ENCODE measurements at regions not wholly inside any gene's neighbourhood (a gene's known extent, or its start where the extent isn't known, plus 50 kb on each side); places are given as distances from the start of the nearest gene placed in this dataset.

DNA sequence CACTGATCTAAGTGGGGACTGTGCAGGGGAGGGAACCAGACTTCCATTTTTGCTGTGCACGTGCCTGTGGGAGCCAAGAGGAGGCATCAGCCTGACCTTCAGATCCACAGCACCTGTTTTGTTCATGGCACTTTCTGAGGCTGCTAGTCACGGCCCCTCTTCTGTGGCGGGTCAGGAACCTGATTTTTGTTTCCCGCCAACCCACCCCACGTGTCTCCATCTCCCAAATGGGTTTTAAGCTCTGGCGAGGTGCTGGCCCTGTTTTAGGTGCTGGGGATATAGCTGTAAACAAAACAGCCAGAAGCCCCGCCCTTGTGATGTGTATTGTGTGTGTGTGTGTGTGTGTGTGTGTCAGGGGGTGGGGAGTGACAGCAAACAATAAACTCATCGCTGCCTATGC is 60.4 kb upstream of the GRPEL1 start:
- WGBS, result 86% methylated on average over 8 of the region's 8 CpGs
- Histone ChIP-seq H3K27me3 (ENCODE audit: control insufficient read depth in 2 of 2, insufficient read depth in 1 of 2, low read length in 1 of 2) (no peaks in the 10 kb centered on the region), H3K9me3 (ENCODE audit: control insufficient read depth in 2 of 2, insufficient read depth in 1 of 2, low read length in 1 of 2) (peaks cover 0 to 7% of the 10 kb centered on the region in 2 donors), H3K36me3 (ENCODE audit: control insufficient read depth in 2 of 2, insufficient read depth in 2 of 2, low read length in 1 of 2) (no peaks in the 10 kb centered on the region), H3K4me1 (ENCODE audit: control insufficient read depth in 2 of 2, insufficient read depth in 2 of 2, low read length in 2 of 2) (peaks cover 0 to 9% of the 10 kb centered on the region in 2 donors), H3K27ac (ENCODE audit: low read depth in 1 of 2, low read length in 1 of 2) (no peak overlapping the region), H3K4me3 (ENCODE audit: low read length in 2 of 2) (no peak overlapping the region)
- DNase-seq (ENCODE audit: low read depth in 6 of 9, low spot score in 9 of 9), result no peak

DNA sequence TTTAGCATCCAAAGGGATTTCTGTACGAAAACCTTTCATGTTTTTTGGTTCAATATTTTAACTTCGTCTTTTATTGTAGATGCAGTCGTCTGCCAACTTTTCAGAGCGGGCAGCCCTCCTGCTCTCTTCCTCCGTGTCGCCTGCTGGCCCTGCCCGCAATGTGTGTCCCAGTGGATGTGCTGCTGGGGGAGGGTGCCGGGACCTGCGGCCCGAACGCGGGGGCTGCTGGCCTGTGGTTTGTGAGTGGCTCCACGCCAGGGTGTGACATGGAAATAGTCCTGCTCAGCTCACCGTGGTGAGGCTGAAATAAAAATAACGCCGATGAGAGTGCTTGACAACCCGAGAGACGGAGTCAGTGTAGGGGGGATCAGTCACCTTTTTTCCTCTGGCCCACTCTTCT is 59.7 kb upstream of the GRPEL1 start:
- Histone ChIP-seq H3K27me3 (ENCODE audit: control insufficient read depth in 2 of 2, insufficient read depth in 1 of 2, low read length in 1 of 2) (no peaks in the 10 kb centered on the region), H3K36me3 (ENCODE audit: control insufficient read depth in 2 of 2, insufficient read depth in 2 of 2, low read length in 1 of 2) (no peaks in the 10 kb centered on the region), H3K9me3 (ENCODE audit: control insufficient read depth in 2 of 2, insufficient read depth in 1 of 2, low read length in 1 of 2) (peaks cover 0 to 4% of the 10 kb centered on the region in 2 donors), H3K4me3 (ENCODE audit: low read length in 2 of 2) (no peak overlapping the region), H3K4me1 (ENCODE audit: control insufficient read depth in 2 of 2, insufficient read depth in 2 of 2, low read length in 2 of 2) (peaks cover 0 to 9% of the 10 kb centered on the region in 2 donors), H3K27ac (ENCODE audit: low read depth in 1 of 2, low read length in 1 of 2) (no peak overlapping the region)
- WGBS, result 83% methylated on average over 18 of the region's 18 CpGs
- no peak for DNase-seq (ENCODE audit: low read depth in 6 of 9, low spot score in 9 of 9)

DNA sequence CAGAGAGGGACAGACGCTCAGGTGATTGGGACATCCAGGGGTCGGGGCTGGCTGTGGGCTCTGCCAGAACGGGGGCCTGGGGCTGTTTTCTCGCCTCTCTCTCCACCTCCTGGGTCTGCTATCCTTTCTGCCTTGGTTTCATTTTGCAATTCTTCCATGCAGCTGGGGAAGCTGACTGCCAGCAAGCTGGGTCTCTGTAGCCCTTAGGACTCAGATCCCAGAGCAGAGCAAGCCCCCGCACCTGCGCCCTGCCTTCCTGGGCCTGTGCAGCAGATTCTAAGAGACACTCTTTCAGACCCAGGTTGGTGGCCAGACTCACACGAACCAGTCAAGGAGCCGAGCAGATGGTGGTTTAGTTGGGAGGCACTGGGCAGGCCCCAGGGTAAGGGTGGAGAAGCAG is 59.1 kb upstream of the GRPEL1 start:
- Histone ChIP-seq H3K27me3 (ENCODE audit: control insufficient read depth in 2 of 2, insufficient read depth in 1 of 2, low read length in 1 of 2) (no peaks in the 10 kb centered on the region), H3K36me3 (ENCODE audit: control insufficient read depth in 2 of 2, insufficient read depth in 2 of 2, low read length in 1 of 2) (no peaks in the 10 kb centered on the region), H3K27ac (ENCODE audit: low read depth in 1 of 2, low read length in 1 of 2) (no peak overlapping the region), H3K4me1 (ENCODE audit: control insufficient read depth in 2 of 2, insufficient read depth in 2 of 2, low read length in 2 of 2) (peaks cover 0 to 9% of the 10 kb centered on the region in 2 donors), H3K9me3 (ENCODE audit: control insufficient read depth in 2 of 2, insufficient read depth in 1 of 2, low read length in 1 of 2) (peaks cover 0 to 4% of the 10 kb centered on the region in 2 donors), H3K4me3 (ENCODE audit: low read length in 2 of 2) (no peak overlapping the region)
- WGBS, result 83% methylated on average over 8 of the region's 8 CpGs
- no peak for DNase-seq (ENCODE audit: low read depth in 6 of 9, low spot score in 9 of 9)

DNA sequence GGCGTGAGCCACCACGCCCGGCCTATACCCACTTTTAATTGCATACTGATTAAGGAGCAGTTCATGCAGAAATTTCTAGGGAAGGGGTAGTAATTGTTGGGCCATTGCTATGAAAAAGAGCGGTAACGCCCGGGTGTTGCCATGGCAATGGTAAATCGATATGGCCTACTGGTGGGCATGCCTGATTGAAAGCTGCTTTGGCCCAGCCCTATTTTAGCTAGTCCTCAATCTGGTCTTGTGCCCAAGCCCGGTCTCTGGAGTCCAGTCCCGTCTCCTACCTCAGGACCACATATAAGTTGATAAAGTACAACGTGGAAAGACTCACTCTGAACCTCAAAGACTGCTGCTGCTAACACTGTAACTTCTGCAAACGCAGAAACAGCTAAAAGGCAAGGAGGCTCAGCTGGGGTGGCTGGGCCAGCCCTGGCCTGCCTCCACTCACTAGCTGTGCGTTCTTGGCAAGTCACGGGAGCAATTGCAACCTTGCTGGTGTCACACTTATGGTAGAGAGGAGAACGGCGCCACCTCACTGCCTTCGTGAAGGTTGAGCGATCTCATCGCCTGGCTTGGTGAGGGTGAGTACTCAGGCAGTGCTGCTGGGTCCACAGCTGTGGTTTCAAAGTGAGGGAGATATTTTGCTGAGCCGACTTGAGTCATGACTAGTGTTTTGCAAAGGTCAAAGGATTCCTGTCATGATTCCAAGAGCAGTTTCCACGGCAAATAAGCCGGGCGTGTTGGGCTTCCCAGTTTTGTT is 57.0 kb upstream of the GRPEL1 start:
- Histone ChIP-seq H3K36me3 (ENCODE audit: control insufficient read depth in 2 of 2, insufficient read depth in 2 of 2, low read length in 1 of 2) (no peaks in the 10 kb centered on the region), H3K4me3 (ENCODE audit: low read length in 2 of 2) (no peak overlapping the region), H3K27ac (ENCODE audit: low read depth in 1 of 2, low read length in 1 of 2) (no peak overlapping the region), H3K4me1 (ENCODE audit: control insufficient read depth in 2 of 2, insufficient read depth in 2 of 2, low read length in 2 of 2) (peaks cover 0 to 6% of the 10 kb centered on the region in 2 donors), H3K27me3 (ENCODE audit: control insufficient read depth in 2 of 2, insufficient read depth in 1 of 2, low read length in 1 of 2) (no peaks in the 10 kb centered on the region), H3K9me3 (ENCODE audit: control insufficient read depth in 2 of 2, insufficient read depth in 1 of 2, low read length in 1 of 2) (peaks cover 0 to 4% of the 10 kb centered on the region in 2 donors)
- WGBS, result 82% methylated on average over 22 of the region's 22 CpGs
- no peak for DNase-seq (ENCODE audit: low read depth in 6 of 9, low spot score in 9 of 9)

DNA sequence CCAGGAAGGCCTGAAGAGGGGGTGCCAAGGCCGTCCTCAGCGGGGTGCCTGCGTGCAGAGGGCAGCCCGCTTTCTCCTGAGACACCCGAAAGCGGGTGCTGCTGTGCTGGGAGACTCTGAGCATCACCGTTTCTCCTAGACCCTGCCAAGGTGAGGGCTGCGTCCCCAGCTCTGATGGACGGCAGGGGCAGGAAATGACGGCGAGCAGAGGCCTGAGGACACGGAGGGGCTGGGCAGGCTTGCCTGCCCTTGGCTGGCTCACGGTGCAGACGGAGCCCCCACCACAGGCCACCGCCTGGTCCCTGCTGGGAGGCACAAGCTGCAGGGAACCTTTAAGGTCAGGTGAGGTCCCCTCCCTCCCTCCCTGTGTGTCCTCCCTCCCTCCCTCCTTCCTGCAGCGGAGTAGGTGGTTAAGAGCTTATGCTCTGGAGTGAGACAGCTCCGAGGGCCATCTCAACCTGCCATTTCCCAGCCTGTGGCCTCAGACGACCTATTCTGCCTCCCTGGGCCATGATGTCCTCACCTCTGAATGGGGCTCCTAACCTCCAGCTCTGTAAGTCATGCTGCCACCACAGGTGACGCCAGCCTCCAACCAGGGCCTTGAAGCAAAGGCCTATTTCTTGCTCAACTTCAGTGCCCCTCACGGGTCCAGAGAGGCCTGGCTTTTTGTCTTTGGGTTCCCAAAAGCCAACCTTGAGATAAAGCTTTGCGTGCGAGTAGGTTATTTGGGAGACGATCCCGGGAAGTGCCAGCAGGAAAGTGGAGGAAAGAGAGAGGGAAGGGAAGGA is 54.2 kb upstream of the GRPEL1 start:
- 73% methylated on average over 24 of the region's 24 CpGs for WGBS
- no peaks in the 10 kb centered on the region for H3K27me3 ChIP-seq (ENCODE audit: control insufficient read depth in 2 of 2, insufficient read depth in 1 of 2, low read length in 1 of 2)
- H3K27ac ChIP-seq (ENCODE audit: low read depth in 1 of 2, low read length in 1 of 2), result no peak overlapping the region

DNA sequence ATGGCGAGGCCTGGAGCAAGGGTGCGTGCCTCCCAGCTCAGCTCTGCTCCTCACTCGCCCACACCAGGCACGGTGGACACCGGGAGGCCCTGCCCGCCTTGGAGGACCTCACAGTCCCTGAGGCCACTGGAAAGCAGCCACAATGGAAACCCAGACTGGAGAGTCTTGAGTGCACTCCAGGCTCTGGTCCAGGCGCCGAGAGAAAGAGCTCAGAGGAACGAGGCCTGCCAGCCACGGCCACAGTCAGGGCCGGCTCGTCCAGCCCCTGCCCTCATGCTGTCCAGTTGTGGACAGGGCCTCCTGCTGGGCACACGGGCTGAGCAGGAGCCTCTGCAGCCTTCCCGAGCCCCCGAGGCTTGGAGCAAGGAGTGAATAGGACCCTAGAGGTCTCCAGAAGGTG is 53.3 kb upstream of the GRPEL1 start:
- WGBS, result 87% methylated on average over 15 of the region's 15 CpGs
- no peak overlapping the region for H3K4me3 ChIP-seq (ENCODE audit: low read length in 2 of 2)
- H3K4me1 ChIP-seq (ENCODE audit: control insufficient read depth in 2 of 2, insufficient read depth in 2 of 2, low read length in 2 of 2), result peaks cover 0 to 3% of the 10 kb centered on the region in 2 donors
- no peaks in the 10 kb centered on the region for H3K27me3 ChIP-seq (ENCODE audit: control insufficient read depth in 2 of 2, insufficient read depth in 1 of 2, low read length in 1 of 2)
- peaks cover 0 to 4% of the 10 kb centered on the region in 2 donors for H3K9me3 ChIP-seq (ENCODE audit: control insufficient read depth in 2 of 2, insufficient read depth in 1 of 2, low read length in 1 of 2)
- no peak for DNase-seq (ENCODE audit: low read depth in 6 of 9, low spot score in 9 of 9)
- no peak overlapping the region for H3K27ac ChIP-seq (ENCODE audit: low read depth in 1 of 2, low read length in 1 of 2)
- H3K36me3 ChIP-seq (ENCODE audit: control insufficient read depth in 2 of 2, insufficient read depth in 2 of 2, low read length in 1 of 2), result no peaks in the 10 kb centered on the region

More for the DNA sequence above, 54.2 kb upstream of the GRPEL1 start:
- no peak for DNase-seq (ENCODE audit: low read depth in 6 of 9, low spot score in 9 of 9)
- Histone ChIP-seq H3K9me3 (ENCODE audit: control insufficient read depth in 2 of 2, insufficient read depth in 1 of 2, low read length in 1 of 2) (peaks cover 0 to 4% of the 10 kb centered on the region in 2 donors), H3K4me1 (ENCODE audit: control insufficient read depth in 2 of 2, insufficient read depth in 2 of 2, low read length in 2 of 2) (peaks cover 0 to 3% of the 10 kb centered on the region in 2 donors), H3K36me3 (ENCODE audit: control insufficient read depth in 2 of 2, insufficient read depth in 2 of 2, low read length in 1 of 2) (no peaks in the 10 kb centered on the region), H3K4me3 (ENCODE audit: low read length in 2 of 2) (no peak overlapping the region)

DNA sequence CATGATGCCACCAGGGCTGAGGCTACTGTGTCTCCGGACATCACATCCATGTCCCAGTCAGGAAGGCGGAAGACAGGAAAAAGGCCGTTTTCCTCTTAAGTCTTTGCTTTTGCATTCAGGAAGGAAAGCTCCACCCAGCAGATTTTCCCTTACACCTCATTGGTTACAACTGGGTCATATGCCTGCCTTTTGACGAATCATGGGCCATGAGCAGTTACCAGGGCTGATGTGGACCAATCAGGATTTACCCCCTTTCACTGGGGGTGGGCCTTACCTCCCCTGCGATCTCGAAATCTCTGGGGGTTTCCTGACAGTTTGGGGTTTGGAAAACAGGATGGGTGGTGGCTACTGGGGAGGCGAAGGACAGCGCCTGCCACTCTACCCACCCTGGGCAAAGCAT is 52.5 kb upstream of the GRPEL1 start:
- peaks cover 0 to 3% of the 10 kb centered on the region in 2 donors for H3K4me1 ChIP-seq (ENCODE audit: control insufficient read depth in 2 of 2, insufficient read depth in 2 of 2, low read length in 2 of 2)
- H3K9me3 ChIP-seq (ENCODE audit: control insufficient read depth in 2 of 2, insufficient read depth in 1 of 2, low read length in 1 of 2), result peaks cover 0 to 4% of the 10 kb centered on the region in 2 donors
- 82% methylated on average over 8 of the region's 8 CpGs for WGBS
- H3K36me3 ChIP-seq (ENCODE audit: control insufficient read depth in 2 of 2, insufficient read depth in 2 of 2, low read length in 1 of 2), result no peaks in the 10 kb centered on the region
- H3K4me3 ChIP-seq (ENCODE audit: low read length in 2 of 2), result no peak overlapping the region
- DNase-seq (ENCODE audit: low read depth in 6 of 9, low spot score in 9 of 9), result no peak
- H3K27me3 ChIP-seq (ENCODE audit: control insufficient read depth in 2 of 2, insufficient read depth in 1 of 2, low read length in 1 of 2), result no peaks in the 10 kb centered on the region
- no peak overlapping the region for H3K27ac ChIP-seq (ENCODE audit: low read depth in 1 of 2, low read length in 1 of 2)

DNA sequence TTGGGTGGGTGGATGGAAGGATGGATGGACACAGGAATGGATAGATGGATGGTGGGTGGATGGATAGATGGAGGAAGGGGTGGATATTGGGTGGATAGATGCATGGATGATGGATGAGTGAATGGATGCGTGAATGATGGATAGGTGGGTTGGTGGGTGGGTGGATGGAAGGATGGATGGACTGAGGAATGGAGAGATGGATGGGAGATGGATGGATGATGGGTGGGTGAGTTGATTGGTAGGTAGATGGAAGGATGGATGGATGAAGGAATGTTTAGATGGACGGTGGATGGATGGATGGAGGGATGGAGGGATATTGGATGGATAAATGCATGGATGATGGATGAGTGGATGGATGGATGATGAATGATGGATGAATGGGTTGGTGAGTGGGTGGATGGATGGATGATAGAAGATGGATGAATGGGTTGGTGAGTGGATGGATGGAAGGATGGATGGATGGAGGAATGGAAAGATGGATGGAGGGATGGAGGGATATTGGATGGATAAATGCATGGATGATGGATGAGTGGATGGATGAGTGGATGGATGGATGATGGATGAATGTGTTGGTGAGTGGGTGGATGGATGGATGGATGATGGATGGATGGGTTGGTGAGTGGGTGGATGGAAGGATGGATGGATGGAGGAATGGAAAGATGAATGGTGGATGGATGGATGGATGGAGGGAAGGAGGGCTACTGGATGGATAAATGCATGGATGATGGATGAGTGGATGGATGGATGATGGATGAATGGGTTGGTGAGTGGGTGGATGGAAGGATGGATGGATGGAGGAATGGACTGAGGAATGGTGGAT is 50.4 kb upstream of the GRPEL1 start:
- Histone ChIP-seq H3K27me3 (ENCODE audit: control insufficient read depth in 2 of 2, insufficient read depth in 1 of 2, low read length in 1 of 2) (no peaks in the 10 kb centered on the region), H3K4me3 (ENCODE audit: low read length in 2 of 2) (no peak overlapping the region), H3K36me3 (ENCODE audit: control insufficient read depth in 2 of 2, insufficient read depth in 2 of 2, low read length in 1 of 2) (no peaks in the 10 kb centered on the region), H3K4me1 (ENCODE audit: control insufficient read depth in 2 of 2, insufficient read depth in 2 of 2, low read length in 2 of 2) (no peaks in the 10 kb centered on the region), H3K27ac (ENCODE audit: low read depth in 1 of 2, low read length in 1 of 2) (no peak overlapping the region), H3K9me3 (ENCODE audit: control insufficient read depth in 2 of 2, insufficient read depth in 1 of 2, low read length in 1 of 2) (no peaks in the 10 kb centered on the region)
- WGBS, result 85% methylated on average over 2 of the region's 2 CpGs
- no peak for DNase-seq (ENCODE audit: low read depth in 6 of 9, low spot score in 9 of 9)
